NCI-H446 (cell line): ENCODE measurements at regions not wholly inside any gene's neighbourhood (a gene's known extent, or its start where the extent isn't known, plus 50 kb on each side); places are given as distances from the start of the nearest gene placed in this dataset.
"Not testable (repeated sequence)": the region's sequence is repeated elsewhere in the genome, so short reads cannot be mapped to it uniquely, and the experiment has no call there.

Experiments used
- DNase-seq, 2 experiments: peaks; one replicate each; lab custom pipeline; 2025; lab: John Stamatoyannopoulos, UW

DNA sequence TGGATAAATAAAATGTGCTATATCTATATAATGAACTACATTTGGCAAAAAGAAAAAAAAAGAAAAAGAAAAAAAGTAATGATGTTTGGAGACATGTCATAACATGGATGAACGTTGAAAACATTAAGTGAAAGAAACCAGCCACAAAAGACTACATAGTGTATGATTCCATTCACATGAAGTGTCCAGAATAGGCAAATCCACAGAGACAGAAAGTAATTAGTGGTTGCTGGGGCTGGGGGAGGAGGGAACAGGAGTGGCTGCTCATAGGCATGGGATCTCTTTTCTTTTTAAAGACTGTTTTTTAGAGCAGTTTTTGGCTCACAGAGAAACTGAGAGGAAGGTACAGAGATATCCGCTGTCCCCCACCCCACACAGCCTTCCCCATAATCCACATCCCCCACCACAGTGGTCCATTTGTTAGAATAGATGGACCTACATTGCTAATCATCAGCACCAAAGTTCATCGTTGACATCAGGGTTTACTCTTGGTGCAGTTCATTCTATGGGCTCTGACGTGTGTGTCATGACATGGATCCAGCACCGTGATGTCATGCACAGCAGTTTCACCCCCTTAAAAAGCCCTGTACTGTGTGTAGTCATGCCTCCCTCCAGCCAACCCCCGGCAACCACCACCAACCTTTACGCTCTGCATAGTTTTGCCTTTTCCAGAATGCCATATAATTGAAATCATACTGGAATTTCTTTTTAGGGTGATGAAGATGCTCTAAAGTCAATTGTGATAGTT is 240.9 kb upstream of the RREB1 start:
- no peak for DNase-seq

DNA sequence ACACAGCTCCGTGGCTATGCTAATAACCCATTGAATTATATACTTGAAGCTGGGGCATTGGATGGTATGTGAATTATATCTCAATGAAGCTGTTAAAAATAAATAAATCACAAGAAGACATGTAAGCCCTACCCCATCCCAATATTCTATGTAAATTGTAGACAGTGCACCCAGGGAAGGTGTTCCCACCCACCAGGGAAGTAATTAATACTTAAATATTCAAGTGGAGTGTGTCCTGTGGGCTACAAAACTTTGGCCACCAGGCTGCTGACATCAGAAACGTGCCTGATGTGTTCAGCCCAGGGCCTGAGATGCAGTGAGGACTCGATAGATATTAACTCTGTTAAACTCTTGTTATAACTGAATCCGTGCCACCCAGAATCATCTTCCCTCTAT is 240.4 kb upstream of the RREB1 start:
- DNase-seq: no peak

DNA sequence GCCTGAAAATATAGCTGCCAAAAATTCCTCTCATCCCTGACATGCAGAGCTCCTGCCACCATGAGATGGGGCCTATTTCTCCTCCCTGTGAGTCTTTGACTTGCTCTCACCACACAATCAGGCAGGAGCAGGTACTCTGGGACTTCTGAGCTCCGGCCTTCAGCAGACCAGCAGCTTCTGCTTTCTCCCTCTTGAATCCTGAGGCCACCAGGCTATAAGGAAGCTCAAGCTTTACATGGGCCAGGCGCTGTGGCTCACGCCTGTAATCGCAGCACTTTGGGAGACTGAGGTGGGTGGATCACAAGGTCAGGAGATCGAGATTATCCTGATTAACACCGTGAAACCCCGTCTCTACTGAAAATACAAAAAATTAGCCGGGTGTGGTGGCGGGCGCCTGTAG is 238.7 kb upstream of the RREB1 start:
- DNase-seq: no peak

DNA sequence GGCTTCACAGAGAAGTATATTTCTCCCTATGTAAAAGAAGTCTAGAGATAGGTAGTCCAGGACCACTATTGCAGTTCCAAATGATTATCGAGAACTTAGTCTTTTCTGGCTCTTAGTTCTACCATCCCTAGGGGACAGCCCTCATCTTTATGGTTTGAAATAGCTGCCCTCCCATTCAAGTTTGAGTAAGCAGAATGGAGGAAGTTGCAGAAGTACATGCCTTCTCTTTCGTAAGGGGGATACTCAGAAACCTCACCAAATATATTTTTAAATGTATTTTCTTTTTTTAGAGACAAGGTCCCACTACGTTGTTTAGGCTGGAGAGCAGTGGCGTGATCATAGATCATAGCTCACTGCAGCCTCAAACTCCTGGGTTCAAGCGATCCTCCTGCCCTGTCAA is 236.8 kb upstream of the RREB1 start:
- DNase-seq: no peak

DNA sequence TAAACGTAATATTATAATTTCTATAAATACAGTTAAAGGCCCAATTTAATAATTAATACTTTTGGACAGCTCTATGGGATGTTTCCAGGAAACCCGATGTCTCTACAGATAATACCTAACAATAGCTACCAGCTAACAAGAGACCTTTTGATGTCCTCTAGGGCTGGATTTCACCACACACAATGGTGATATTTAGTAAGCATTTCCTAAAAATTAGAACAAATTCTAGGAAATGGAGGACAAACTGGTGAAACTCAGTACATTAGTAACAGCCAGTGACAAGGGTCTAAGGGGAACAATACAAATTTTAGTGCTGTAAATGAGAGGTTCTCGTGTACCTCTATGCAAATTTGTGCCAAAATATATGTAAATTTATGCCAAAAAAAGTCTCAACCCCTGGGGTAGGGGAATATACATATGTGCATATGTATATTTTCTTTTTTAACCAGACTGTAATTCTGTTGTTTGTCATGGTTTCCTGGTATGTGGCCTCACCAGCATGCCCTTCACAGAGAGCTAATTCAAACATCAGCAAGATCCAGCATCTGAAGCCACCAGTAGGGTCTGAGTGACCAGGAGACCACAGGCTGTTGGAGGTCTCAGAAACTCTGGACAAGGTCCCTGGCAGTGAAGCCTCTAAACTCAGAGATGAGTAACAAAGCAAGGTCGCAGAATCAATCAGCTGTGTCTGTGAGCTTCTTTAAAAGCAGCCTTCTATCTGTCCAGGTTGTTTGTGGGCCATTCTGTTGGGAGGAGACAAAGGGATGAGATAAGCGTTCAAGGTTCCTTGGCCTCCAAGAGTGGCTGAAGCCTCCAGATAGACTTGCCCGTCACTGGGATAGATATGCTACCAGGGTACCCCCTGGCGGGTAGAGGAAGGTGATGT is 235.1 kb upstream of the RREB1 start:
- no peak for DNase-seq

DNA sequence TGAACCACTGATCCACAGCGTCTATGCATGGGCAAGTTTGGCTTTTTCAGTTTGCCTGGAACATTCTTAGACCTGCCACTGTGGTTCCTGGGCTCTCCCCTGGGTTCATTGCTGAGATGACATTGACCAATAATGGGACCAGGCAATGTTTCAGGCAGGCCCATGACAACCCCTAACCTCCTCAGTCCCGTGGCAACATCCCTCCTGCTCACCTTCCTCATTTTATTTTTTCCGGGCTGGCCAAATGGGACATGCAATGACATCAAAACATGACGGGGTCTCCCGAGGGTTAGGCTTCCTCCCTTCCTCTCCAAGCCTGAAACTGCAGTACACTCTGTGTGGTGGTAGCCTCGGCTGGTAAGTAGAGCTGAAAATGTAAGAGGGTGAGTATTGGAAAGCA is 234.0 kb upstream of the RREB1 start:
- DNase-seq: no peak

DNA sequence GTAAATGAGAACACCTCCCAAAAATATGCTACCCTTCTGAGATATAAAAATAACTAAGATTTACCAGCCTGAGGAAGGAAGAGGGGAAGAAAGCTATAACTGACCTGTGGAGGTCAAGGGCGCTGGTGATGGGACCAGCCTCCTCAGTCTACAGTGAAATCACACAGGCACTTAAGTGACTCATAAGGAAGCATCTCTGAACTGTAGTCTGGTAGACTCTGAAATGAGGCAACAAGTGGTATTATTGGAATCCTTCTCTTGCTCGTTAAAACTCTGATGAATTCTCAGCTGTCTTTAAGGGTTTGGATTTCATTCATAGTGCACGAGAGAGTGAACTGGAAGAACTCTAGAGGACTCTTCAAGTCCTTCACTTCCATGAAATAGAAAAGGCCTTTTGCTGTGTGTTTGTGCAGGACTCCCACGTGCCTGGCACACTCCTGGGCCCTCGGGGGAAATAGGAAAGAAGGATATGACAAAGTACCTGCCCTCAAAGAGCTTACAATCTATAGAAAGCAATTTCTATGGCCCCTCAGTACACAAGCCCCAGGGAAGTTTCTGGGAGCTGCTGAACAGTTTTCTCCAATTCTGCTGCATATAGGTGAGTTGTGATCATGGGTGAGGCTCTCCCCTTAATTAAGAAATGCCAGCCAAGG is 231.8 kb upstream of the RREB1 start:
- no peak for DNase-seq

DNA sequence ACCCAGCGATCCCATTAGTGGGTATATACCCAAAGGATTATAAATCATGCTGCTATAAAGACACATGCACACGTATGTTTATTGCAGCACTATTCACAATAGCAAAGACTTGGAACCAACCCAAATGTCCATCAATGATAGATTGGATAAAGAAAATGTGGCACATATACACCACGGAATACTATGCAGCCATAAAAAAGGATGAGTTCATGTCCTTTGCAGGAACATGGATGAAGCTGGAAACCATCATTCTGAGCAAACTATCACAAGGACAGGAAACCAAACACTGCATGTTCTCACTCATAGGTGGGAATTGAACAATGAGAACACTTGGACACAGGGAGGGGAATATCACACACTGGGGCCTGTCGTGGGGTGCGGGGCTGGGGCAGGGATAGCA is 230.0 kb upstream of the RREB1 start:
- DNase-seq: not testable (repeated sequence)

DNA sequence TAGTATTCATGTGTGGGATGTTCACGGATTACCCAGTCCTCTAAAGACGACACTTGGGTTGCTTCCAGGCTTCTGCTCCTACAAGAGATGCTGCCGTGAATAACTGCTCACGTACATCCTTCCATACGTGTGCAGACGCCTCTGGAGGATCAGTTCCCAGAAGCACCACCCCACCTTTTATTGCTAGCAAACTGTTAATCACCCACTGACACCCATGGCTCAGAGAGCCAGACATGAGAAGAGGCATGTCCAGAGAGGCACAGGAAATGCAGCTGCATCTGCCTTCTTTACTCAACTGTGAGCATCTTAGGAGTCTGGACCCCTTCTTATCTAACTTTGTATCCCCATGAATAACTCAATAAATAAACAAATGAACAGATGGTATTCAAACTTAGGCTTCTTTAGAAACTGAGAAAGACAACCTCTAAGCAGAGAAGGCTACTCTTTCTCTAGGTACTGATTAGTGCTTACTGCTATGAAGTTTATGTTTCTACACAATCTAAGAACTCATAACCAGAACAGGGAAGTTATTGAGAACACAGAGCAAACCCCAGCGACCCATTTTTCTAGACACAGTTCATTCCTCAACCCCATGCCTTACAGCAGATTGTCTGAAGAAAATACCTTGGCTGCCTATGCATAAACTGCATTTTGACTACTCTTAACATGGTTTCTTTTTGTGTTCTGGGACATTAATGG is 228.7 kb upstream of the RREB1 start:
- DNase-seq: no peak

DNA sequence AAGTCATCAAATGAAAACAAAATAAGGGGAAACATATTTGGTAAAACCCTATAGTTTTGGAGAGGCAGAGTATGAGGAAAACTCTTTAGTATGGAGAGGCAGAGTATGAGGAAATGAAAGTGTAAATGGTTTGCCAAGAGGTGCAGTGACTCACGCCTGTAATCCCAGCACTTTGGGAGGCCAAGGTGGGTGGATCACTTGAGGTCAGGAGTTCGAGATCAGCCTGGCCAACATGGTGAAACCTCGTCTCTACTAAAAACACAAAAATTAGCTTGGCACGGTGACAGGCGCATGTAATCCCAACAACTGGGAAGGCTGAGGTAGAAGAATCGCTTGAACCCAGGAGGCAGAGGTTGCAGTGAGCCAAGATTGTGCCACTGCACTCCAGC is 228.2 kb upstream of the RREB1 start:
- not testable (repeated sequence) for DNase-seq

DNA sequence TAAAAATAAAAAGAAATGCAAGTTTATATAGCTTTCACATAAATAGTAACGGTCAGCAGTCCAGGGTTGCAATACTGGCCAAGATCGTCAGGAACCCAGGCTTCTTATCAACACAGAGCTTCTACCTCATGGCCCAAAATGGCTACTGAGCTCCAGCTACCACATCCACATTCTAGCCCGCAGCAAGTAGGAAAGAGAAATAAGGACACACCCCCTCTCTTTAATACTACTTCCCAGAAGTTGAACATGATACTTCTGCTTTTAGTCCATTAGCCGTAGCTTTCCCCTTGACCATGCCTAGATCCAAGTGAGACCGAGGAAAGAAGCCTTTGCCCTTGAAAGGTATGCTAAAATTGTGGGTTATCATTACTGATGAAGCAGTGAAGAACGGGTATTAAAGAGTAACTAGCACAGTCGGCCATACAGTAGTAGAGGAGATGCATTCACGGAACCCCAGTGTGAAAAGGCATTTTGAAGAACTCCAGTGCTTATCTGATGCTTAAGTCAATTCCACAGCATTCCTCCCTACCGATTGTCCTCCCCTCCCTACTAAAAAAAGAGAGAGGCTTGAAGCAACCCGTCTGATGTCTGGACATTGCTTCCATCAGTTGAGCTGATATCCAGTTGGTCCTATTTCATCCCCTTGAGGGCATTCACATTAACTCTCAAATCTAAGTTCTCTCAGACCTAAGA is 226.9 kb upstream of the RREB1 start:
- no peak for DNase-seq

DNA sequence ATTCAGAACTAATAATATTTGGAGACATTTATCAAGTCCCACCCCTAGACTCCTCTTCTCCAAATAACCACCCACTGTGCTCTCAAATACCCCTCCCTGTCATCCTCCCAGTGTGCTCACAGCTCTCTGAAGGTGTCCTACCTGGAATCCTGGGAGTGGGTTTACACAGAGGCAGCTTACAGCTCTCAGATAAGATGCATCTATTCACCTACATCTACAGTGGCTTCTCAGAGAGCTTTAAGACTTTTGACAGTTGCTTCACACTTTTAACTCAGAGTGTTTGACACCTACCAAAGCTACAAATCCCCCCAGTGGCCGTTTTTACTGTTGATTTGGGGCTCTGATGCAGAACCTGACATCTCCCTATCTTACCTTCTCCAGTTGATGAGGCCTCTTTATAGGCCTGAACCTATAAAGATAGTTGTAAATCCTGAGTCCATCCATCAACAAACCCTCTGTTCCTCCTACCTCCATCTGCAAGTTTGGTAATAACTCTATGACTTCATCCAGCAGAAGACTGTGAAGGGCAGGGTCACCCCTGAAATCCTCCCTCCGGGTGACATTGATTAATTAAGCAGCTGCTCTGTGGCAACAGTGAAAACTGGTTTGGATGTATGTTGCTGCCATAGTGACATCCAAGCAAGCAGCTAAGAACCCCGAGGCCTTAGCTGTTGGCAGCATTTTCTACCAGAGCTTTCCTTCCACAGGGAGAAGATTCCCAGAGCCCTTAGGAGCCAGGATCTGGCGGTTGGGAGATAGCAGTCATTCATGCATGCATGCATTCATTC is 226.1 kb upstream of the RREB1 start:
- no peak for DNase-seq

DNA sequence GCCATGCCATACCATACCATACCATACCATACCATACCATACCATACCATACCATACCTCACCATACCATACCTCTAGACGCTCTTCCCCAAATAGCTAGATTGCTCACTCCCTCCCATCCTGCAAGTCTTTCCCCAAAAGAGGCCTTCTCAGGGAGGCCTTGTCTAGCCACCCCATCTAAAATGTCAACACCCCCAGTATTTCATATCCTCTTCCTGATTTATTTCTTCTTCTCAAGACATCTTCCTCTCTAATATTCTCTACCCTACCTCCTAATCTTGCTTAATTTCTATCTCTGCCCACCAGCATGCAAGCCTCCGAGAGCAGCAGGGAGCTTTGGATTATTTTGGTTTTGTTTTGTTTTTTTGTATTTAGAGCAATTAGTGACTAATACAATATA is 225.2 kb upstream of the RREB1 start:
- DNase-seq: no peak

DNA sequence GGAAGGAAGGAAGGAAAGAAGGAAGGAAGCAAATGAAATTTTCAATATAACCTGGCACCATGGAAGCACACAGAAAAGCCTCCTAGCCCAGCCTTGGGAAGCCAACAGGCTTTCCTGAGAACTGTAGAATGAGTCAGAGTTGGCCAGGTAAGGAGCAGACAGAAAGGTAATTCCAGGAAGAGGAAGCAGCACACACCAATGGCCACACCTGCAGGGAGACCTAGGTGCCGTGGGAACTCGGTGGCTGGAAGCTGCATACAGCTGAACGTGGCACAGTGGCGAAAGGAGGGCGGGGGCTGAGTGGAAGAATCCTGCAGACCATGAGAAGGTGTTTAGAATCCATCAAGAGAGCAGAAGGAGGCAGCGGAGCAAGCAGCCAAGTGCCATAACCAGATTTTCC is 224.8 kb upstream of the RREB1 start:
- no peak for DNase-seq

DNA sequence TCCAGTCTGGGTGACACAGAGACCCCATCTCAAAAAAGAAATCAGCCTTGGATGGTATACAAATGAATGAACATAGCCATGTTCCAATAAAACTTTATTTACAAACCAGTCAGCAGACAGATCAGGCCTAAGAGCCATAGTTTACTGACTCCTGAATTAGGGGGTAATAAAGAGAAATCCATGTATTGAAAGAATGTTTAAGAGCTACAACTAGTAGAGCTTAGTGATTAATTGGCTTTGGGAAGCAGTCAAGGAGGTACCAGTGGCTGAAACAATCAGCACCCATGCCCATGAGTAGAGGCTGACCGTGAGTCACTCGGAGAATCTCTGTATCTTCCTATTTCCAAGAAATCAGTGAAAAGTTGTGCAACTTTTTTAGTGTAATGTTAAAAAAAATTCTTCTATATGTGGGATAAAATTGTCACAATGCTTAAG is 223.6 kb upstream of the RREB1 start:
- no peak for DNase-seq

DNA sequence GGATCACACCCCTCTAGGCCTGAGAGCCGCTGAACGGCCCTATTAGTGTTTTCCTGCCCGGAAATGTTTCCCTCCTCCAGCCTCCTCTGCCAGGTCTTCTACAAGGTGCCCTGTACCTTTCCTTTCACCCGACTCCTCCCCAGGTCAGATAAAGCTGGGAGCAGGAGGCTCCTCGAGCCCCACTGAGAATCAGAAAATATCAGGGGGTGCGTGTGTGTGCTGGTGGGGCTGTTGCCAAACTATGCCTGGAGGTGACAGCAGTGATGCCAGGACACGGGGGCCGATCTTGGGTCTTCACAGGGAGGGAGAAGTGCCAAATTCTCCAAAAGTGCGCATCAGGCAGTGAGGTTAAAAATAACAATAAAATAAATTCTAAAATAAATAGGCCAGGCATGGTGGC is 222.8 kb upstream of the RREB1 start:
- DNase-seq: no peak

DNA sequence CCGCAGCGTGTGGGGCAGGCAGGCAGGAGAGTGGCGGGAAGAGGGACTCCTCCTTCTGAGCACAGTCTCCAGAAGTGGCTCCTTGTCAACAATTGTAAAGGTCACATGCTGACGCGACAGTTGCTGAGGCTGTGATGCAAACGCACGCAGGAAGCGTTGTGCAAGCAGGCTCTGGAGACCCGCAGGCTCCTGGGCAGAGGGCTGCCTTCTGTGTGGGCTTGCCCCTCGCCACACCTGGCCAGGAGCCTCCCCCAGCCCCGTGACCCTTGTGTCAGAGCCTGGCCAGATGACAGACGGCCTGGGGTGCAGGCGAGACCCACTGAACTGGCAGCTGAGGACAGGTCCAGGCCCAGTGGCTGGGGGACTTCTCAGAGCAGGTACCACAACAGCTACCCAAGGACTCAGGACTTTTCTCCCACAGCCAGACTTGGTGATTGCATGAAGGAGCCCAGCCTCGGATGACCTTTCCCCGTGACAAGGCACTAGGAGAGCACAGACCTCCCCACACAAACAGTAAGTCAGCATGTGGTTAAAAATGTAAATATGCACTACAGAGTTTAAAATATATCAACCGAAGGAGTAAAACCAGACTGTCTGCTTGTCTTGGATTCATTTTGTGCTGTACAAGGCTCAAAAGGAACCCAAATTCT is 222.1 kb upstream of the RREB1 start:
- no peak for DNase-seq

DNA sequence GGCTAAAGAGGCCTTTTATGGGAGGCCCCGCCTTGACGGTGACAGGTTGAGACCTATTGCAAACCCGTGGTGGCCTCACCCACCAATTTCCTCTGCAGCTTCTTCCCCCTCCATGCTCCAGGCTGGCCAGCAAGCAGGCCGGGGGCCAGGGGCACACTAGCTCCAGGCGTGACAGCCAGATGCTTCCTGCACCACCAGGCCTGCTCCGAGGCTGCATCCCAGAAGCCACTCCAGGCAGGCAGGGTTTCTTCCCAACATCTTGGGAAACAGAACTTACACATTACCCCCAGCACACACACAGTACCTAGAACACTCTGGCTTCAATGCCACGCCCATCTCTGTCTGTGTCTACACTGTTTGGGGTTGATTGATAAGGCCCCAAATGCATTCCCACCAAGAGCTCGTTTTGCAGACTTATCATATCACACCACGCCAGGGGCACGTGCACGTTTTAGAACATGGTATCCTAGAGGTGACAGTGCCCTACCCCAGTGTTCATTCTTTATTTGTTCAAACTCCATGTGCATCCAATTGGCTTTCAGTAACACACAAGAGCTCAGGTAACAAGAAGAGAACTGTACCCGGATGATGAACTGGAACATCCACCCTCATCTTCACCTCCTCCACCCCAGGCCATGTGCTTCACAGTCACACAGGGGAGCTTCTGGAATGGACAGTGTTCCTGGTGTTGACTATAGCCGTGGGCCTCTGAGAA is 221.4 kb upstream of the RREB1 start:
- no peak for DNase-seq

DNA sequence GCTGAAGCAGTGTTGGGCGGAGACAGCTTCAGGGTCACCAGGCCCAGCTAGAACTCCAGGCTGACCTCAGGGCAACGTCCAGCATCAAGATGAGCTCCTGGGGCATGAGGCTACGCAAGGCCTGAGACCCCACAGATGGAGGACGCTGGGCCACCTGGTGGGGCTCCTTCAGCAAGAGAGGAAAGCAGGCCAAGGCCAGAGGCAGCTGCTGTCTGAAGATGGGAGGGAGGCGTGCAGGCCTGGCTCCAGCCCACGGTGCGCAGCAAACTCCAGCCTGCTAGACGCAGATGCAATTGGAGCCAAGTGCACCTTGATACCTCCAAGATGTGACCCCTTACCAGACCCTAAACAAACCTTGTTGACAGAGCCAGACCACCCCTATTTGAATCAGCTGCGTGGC is 220.9 kb upstream of the RREB1 start:
- DNase-seq: no peak

DNA sequence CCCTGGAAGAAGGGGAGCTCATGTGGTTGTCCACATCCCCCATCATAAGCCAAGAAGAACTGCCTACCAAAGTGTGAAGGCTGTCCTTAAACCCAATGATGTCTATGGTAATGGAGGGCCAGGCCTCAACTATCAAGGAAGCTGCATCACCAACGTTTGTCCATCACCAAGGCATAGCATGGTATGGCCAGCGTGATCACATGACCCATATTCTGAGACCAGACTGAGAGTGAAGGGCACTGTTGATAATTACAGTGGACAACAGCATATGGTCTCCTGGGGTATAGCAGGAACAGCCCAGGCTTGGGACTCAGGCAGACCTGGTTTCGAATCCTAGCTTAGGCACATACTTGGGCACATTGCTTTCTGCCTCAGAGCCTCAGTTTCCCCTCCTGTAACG is 218.2 kb upstream of the RREB1 start:
- DNase-seq: no peak
